Vagina (tissue), 2 donors: ENCODE measurements at regions not wholly inside any gene's neighbourhood (a gene's known extent, or its start where the extent isn't known, plus 50 kb on each side); places are given as distances from the start of the nearest gene placed in this dataset.

Experiments used
- POLR2A ChIP-seq, 2 donors: fragments of 450-650 bp; IDR thresholded peaks; one replicate each; pipeline ENCODE4 v1.6.1; 2017; ENCODE audit warnings: antibody characterized with exemption in 2 of 2, mild to moderate bottlenecking in 2 of 2, moderate library complexity in 2 of 2
- POLR2AphosphoS5 ChIP-seq, 2 donors: sonication (generic); formaldehyde crosslinking; IDR thresholded peaks; one replicate each; pipeline ENCODE4 v1.9.0; 2017; ENCODE audit warnings: antibody characterized with exemption in 2 of 2, mild to moderate bottlenecking in 2 of 2, low read depth in 1 of 2; ENCODE audit not compliant: insufficient read depth in 1 of 2
- TF ChIP-seq, protein P1 (sequence below), 3 experiments: fragments of 450-650 bp in 2 of 3; fragments of 200-600 bp in 1 of 3; sonication (generic) in 1 of 3; IDR thresholded peaks; one replicate each; pipeline ENCODE4 v1.5.1; 2017 to 2019; ENCODE audit warnings: antibody characterized with exemption in 3 of 3, mild to moderate bottlenecking in 2 of 3, moderate library complexity in 2 of 3

GRCh38 chr7:25333296-25333928 lies 105.1 kb upstream of the NPVF start:
- TF ChIP-seq, protein P1, sequence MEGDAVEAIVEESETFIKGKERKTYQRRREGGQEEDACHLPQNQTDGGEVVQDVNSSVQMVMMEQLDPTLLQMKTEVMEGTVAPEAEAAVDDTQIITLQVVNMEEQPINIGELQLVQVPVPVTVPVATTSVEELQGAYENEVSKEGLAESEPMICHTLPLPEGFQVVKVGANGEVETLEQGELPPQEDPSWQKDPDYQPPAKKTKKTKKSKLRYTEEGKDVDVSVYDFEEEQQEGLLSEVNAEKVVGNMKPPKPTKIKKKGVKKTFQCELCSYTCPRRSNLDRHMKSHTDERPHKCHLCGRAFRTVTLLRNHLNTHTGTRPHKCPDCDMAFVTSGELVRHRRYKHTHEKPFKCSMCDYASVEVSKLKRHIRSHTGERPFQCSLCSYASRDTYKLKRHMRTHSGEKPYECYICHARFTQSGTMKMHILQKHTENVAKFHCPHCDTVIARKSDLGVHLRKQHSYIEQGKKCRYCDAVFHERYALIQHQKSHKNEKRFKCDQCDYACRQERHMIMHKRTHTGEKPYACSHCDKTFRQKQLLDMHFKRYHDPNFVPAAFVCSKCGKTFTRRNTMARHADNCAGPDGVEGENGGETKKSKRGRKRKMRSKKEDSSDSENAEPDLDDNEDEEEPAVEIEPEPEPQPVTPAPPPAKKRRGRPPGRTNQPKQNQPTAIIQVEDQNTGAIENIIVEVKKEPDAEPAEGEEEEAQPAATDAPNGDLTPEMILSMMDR (IDR thresholded peaks at IDR 0.05): no peak
- TF ChIP-seq POLR2AphosphoS5 (IDR thresholded peaks at IDR 0.05; ENCODE audit: insufficient read depth in 1 of 2, low read depth in 1 of 2) (no peak), POLR2A (IDR thresholded peaks at IDR 0.05) (no peak)
